ENCODE measurements at regions not wholly inside any gene's neighbourhood (a gene's known extent, or its start where the extent isn't known, plus 50 kb on each side); places are given as distances from the start of the nearest gene placed in this dataset.

DNA sequence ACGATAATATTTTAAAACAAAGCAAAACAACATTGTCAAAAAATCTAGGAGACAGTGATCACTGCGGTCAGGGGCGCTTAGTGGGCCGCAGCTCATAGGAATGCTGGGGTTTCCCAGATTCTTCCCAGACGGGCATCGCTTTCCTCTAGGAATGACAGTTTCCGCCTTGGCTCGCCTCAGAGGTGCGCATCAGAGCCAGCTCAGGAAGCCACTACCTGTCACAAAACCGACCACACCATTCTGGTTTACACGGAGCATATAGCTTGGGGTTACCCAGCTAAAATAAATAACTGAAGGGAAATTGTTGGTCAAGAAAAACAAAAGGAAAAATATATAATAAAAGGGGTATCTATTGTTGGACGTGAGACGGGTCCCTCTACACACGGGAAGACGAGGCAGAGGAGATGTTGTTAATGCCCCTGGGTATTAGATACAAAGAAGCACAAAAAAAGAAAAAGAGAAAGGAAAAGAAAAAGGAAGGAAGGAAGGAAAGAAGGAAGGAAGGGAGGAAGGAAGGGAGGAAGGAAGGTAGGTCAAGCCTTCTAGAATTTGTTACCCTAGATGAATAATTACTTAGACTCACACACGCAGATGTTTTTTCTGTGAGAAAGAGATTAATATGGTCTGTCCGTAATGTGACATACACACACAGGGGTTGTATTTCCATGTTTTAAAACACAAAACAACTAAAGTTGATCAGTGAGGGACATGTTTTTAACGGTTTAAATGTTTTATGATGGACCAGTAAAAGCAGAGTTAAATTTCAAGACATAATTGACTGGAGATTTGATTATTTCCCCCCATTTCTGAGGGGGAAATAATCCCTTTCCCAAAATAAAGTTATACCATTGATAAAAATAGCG lies 292.4 kb upstream of the NFE2L3 start:
- DNase-seq (ENCODE audit: low spot score) = no peak

- no peak for DNase-seq (ENCODE audit: low spot score)
Observed at GRCh38 chr7:25860275-25861163, 291.5 kb upstream of the NFE2L3 start.

DNA sequence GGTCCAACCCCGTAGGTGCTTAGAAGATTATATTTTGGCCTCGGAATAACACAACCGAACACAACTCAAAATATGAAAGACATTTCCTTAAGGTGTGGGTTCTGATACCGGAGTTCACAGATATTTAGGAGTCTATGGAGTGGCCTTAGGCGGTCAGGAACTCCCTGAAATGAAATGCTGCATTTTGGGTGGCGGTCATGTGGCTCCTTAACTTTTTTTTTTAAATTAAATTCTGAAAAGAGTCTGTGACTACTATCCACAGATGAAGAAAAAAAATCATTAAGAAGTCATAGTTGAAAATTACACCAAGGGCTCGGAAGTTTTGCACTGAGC lies 290.9 kb upstream of the NFE2L3 start:
- no peak for DNase-seq (ENCODE audit: low spot score)

GRCh38 chr7:25861601-25862260 lies 290.3 kb upstream of the NFE2L3 start:
- no peak for DNase-seq (ENCODE audit: low spot score)

DNA sequence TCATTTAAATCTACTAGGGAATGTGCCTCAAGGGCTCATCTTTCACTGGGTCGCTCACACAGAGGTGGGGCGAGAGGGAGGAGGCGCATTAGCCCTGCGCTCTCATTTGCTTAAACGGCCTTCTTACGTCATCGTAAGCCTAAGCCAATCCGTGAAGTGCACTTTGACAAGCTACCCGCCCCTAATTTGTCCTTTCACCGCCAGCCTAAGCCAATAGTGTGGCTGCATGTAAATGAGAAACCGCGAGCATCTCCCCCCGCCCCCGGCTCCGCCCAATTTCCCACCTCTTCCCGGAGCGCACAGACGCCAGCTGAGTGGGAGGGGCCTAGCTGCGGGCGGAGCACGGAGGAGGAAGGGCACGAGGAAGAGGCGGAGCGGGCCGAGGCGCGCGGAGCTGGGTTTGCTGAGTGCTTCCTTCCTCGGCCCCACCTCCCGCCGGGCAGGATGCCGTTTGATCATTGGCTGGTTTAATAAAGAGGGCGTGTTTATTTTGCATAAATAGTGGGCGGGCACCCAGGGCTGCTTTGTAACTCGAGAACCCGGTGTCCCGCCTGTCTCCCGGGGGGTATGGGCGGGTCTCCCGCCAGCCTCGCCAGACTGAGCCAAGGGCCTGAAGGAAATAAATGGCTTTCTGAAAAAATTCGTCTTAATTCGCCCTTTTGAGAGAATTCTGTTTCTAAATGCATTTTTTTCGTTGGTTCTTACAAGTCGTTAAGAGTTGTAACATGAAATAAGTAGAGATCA lies 289.6 kb upstream of the NFE2L3 start:
- peak; percentile 68 for DNase-seq (ENCODE audit: low spot score)

- DNase-seq (ENCODE audit: low spot score) = no peak
Observed at GRCh38 chr7:25863005-25863728, 288.8 kb upstream of the NFE2L3 start.

DNA sequence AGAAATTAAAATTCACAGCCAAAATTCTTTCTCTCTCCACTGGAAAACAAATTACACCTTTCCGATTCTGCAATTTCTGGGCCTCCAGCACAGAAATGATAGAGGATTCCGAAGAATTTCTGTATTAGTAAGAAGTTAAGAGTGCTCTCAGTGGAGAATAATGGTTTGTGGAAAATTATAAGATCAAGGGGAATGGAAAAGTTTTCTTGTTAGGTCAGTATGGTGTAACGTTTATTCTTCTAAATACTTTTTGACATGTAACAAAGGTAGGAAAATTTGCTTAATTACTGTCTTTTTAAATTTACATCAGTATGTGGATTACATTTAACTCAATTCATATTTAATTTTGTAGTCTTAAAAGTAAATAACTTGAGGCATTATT lies 288.3 kb upstream of the NFE2L3 start:
- DNase-seq (ENCODE audit: low spot score) = no peak

DNA sequence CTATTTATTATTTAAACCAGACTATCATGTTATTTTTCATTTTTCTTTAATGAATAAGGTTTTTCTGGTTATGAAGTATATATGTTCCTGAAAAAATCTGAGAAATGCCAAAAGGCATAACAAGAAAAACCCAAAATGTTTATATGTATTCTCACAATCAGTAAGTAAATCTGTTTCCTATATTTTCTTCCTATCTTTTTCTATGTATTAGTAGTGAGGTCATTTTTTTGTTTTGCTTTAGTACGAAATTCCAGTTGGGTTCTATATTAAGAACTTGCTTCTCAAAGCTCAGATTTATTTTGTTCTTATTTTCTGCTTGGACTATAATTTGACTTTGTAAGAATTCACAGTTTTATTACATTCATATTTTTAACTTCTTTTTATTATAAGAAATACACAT lies 287.5 kb upstream of the NFE2L3 start:
- DNase-seq (ENCODE audit: low spot score) = no peak

- DNase-seq (ENCODE audit: low spot score) = no peak
Observed at GRCh38 chr7:25864943-25865751, 286.9 kb upstream of the NFE2L3 start.

DNA sequence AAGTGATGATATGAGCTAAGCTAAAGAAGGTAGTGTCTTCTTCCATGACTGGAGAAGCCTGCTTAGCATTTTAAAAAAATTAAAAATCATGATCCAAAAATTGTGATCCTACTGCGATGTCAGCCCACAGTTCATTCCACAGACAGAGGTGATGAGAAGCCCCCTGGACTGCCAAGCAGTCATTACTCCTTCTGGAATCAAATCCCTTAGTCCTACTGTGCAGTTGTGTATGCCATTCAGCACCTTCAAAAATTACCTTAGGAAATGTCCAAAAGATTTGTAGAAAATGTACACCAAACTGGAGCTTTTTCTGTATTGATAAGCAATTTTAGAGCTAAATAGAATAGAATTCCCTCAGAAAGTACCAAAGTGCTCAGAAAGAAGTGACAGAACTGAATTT lies 283.5 kb upstream of the NFE2L3 start:
- no peak for DNase-seq (ENCODE audit: low spot score)

DNA sequence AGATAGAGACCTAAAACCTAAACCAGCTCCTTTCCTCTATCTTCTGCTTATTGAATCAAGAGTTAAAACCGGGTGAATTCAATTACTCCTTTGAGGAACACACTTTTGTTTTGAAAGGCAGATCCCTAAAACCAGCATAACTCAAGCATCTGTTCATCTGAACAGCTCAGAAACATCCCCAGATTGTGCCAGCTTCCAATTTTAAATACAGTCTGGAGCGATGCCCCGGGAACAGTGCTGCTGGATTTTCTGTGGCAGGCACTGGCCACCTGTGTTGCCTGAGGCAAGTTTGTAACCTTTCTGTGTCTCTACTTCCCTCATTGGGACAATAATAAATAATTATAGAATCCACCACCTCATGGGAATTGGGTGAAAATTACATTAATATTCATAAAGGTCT lies 281.4 kb upstream of the NFE2L3 start:
- no peak for DNase-seq (ENCODE audit: low spot score)

- no peak for DNase-seq (ENCODE audit: low spot score)
Observed at GRCh38 chr7:25876092-25876491, 275.9 kb upstream of the NFE2L3 start.

- no peak for DNase-seq (ENCODE audit: low spot score)
Observed at GRCh38 chr7:25877802-25878789, 273.9 kb upstream of the NFE2L3 start.

- DNase-seq (ENCODE audit: low spot score) = no peak
Observed at GRCh38 chr7:25879799-25880198, 272.2 kb upstream of the NFE2L3 start.

DNA sequence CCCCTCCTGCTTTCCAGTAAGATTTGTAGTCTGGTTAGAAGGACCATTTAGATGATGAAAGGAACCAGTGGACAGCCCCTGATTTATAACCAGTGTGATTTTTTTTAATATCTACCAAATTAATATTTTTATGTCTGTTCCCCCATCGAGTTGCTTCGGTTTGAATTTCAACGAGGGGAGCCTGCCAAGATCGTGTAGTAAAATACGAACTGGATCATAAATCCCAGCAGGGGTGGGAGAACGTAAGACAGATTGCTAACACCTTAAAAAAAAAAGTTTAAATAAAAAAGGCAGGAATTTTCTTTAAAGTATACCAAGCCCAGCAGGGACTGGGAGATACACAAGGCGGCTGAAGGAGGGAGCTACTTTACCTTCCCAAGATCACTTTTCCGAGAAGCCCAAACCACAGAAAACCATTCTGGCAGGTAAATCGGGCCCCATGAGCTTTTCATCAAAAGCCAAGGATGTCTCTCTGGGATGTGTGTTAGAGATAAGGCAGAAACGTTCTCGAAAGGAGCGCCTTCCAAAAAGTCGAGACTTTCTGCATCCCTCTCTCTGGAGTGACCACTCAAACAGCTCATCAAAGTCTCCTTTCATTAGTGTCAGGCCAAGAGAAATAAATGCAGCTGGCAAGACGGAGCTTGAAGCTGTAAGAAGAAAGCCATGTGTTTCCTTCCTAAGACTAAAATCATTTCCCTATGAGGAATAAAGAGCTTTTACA lies 270.5 kb upstream of the NFE2L3 start:
- no peak for DNase-seq (ENCODE audit: low spot score)

DNA sequence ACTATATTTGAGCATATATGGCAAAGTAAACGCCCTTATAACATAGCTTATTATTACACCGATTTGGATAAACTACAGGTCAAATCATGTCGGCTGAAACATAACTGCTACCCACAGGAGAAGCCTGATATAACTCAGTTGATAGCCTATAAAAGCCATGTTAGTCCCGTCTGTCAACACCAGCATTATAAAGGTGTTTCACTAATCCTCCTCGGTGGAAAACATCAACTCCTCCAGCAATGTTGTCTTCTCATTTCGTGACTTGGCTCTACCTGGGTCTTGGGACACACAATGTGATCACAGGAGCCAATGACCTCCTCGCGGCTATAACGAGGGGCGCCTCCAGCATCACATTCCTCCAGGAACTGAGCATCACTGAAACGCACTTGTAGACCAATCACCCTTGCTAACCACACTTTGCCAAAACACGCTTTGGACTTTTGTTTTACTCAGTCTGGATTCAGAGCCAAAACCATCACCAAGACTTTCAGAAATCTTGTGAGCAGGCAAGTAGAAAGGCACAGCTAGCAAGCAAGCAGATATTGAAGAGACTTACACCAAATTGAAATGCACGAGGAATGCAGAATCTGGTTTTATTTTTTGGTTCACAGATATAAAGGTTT lies 269.7 kb upstream of the NFE2L3 start:
- DNase-seq (ENCODE audit: low spot score) = no peak

DNA sequence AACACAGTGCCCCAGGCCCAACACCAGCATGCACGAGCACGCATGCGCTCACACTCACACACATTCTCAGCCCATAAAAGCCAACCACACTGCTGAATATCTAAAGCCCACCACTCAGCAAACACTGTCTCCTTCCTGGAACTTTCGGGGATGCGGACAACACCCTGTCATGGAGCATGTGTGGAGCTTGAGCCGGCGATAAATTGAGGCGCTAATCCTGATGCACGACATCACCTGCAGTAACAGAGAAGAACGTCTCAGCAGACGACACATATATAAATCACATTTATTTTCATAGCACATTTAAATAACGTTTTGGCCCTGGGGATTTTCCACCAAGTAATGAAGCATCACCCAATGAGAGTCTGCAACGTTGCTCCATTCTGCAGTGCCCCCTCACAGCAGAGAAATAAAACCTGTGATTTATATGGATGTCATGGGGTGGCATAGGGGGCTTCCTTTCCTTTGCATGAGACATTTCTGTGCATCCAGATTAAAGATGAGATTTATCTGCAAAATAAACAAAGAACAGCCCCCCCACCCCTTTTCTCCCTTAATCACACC lies 267.7 kb upstream of the NFE2L3 start:
- no peak for DNase-seq (ENCODE audit: low spot score)

GRCh38 chr7:25885057-25885576 lies 266.9 kb upstream of the NFE2L3 start:
- no peak for DNase-seq (ENCODE audit: low spot score)

All from CD4-positive, alpha-beta T cell treated with Interleukin-6 at 100 ng/mL for 8 hours (primary cell).